IPS DF 19.7 (cell line): ENCODE measurements at regions not wholly inside any gene's neighbourhood (a gene's known extent, or its start where the extent isn't known, plus 50 kb on each side); places are given as distances from the start of the nearest gene placed in this dataset.
"Not testable (repeated sequence)": the region's sequence is repeated elsewhere in the genome, so short reads cannot be mapped to it uniquely, and the experiment has no call there.

Source experiments
- DNase-seq: peaks from one replicate; pipeline ENCODE4 v3.0.0-alpha.2; 2013; ENCODE audit warnings: low read depth, low spot score

GRCh38 chr3:66931291-66931690 lies 66.8 kb upstream of the KBTBD8 start:
- no peak for DNase-seq

GRCh38 chr3:66931699-66932098 lies 66.4 kb upstream of the KBTBD8 start:
- DNase-seq: no peak

- DNase-seq: peak; percentile 65
Observed at GRCh38 chr3:66933233-66933632, 64.9 kb upstream of the KBTBD8 start.

- DNase-seq: no peak
Observed at GRCh38 chr3:66934041-66934440, 64.1 kb upstream of the KBTBD8 start.

- no peak for DNase-seq
Observed at GRCh38 chr3:66934725-66935124, 63.4 kb upstream of the KBTBD8 start.

GRCh38 chr3:66937041-66937440 lies 61.1 kb upstream of the KBTBD8 start:
- DNase-seq: not testable (repeated sequence)

- DNase-seq: peak; percentile 79
Observed at GRCh38 chr3:66938338-66938963, 59.7 kb upstream of the KBTBD8 start.

GRCh38 chr3:66948041-66948440 lies 50.1 kb upstream of the KBTBD8 start:
- no peak for DNase-seq
